GM12878 (cell line): ENCODE measurements at regions not wholly inside any gene's neighbourhood (a gene's known extent, or its start where the extent isn't known, plus 50 kb on each side); places are given as distances from the start of the nearest gene placed in this dataset.

Source experiments
- ATAC-seq: fragments of 200-7000 bp; cut with Tn5 transposase; 3 replicates; pipeline ENCODE4 v1.9.1; 2020; ENCODE audit warnings: mild to moderate bottlenecking, moderate library complexity
- BruUV-seq: library from RNA; stranded (reverse); fragments of 400-500 nt; replicated peaks from 2 replicates; lab custom pipeline; 2021; lab: Mats Ljungman, UMichigan
- CTCF ChIA-PET: fragments of 300-600 bp; sonication (Branson Sonifier 250); formaldehyde crosslinking; extraction: SDS; loops from one replicate; lab custom pipeline; 2021; ENCODE audit warnings: inconsistent platforms; lab: Yijun Ruan, JAX
- POLR2A ChIA-PET: fragments of 350-600 bp; formaldehyde crosslinking; extraction: SDS; loops from one replicate; lab custom pipeline; 2021; ENCODE audit warnings: inconsistent platforms; lab: Charles Lee
- RAD21 ChIA-PET: fragments of 300-600 bp; sonication (Branson Sonifier 250); formaldehyde crosslinking; loops from one replicate; lab custom pipeline; 2023; ENCODE audit warnings: antibody characterized with exemption; ENCODE audit not compliant: unreplicated experiment; lab: Charles Lee
- SMC1A ChIA-PET: fragments of 300-600 bp; sonication (Branson Sonifier 250); formaldehyde crosslinking; loops from one replicate; lab custom pipeline; 2023; ENCODE audit not compliant: unreplicated experiment, uncharacterized antibody; lab: Charles Lee
- DNase-seq: peaks from one replicate; pipeline ENCODE4 v3.0.0-alpha.2; 2011; ENCODE audit warnings: low read depth, low spot score
- FAIRE-seq: peaks from 3 replicates; lab custom pipeline; 2011; peaks lifted over from hg19 to GRCh38; lab: Jason Lieb, UNC
- H2AFZ ChIP-seq: 2 replicates; pipeline ENCODE4 v1.6.0; 2011; ENCODE audit warnings: low read depth, low read length, control low read depth; ENCODE audit not compliant: control insufficient read depth
- H3K27ac ChIP-seq: 2 replicates; pipeline ENCODE4 v1.5.1; 2011; ENCODE audit warnings: control low read depth; ENCODE audit not compliant: control insufficient read depth, insufficient read depth
- H3K27me3 ChIP-seq, 2 experiments: replicated peaks in 1 of 2; 2 replicates each; pipeline versions ENCODE4 v1.6.0 to v1.6.1; 2011; ENCODE audit warnings: low read length in 1 of 2; ENCODE audit not compliant: control insufficient read depth in 2 of 2, insufficient read depth in 2 of 2
- H3K36me3 ChIP-seq, 2 experiments: 2 replicates each; pipeline ENCODE4 v1.5.1; 2011; ENCODE audit warnings: low read length in 1 of 2; ENCODE audit not compliant: control insufficient read depth in 2 of 2, insufficient read depth in 2 of 2
- H3K4me1 ChIP-seq: 2 replicates; pipeline ENCODE4 v1.6.1; 2011; ENCODE audit warnings: mild to moderate bottlenecking, low read length, moderate library complexity, mixed read lengths; ENCODE audit not compliant: control insufficient read depth, insufficient read depth
- H3K4me2 ChIP-seq: 2 replicates; pipeline ENCODE4 v1.6.0; 2011; ENCODE audit warnings: control low read depth; ENCODE audit not compliant: control insufficient read depth, insufficient read depth
- H3K4me3 ChIP-seq: fragments of 200-600 bp; sonication (generic); 2 replicates; pipeline ENCODE4 v1.5.1; 2016
- H3K79me2 ChIP-seq: 2 replicates; pipeline ENCODE4 v1.6.0; 2011; ENCODE audit warnings: low read length; ENCODE audit not compliant: control insufficient read depth, insufficient read depth
- H3K9ac ChIP-seq: 2 replicates; pipeline ENCODE4 v1.8.0; 2011; ENCODE audit warnings: low read length, control low read depth, mixed read lengths; ENCODE audit not compliant: control insufficient read depth, insufficient read depth
- H3K9me3 ChIP-seq: replicated peaks from 3 replicates; pipeline ENCODE4 v1.5.1; 2011; ENCODE audit warnings: mild to moderate bottlenecking, low read length; ENCODE audit not compliant: control insufficient read depth, insufficient read depth
- H4K20me1 ChIP-seq: 2 replicates; pipeline ENCODE4 v1.6.0; 2011; ENCODE audit not compliant: control insufficient read depth, insufficient read depth
- DPF2 ChIP-seq: fragments of 450-650 bp; IDR thresholded peaks from 2 replicates; pipeline ENCODE4 v1.6.1; 2017; ENCODE audit warnings: mild to moderate bottlenecking
- EGR1 ChIP-seq, 2 experiments: IDR thresholded peaks; 1 replicate in 1 of 2; 2 replicates in 1 of 2; pipeline ENCODE4 v1.6.1; 2011 to 2012; ENCODE audit warnings: low read depth in 2 of 2, low read length in 2 of 2, borderline replicate concordance in 1 of 2, mild to moderate bottlenecking in 1 of 2, moderate library complexity in 1 of 2
- ETV6 ChIP-seq, 2 experiments: fragments of 450-650 bp in 1 of 2; IDR thresholded peaks in 1 of 2; conservative IDR thresholded peaks in 1 of 2; 2 replicates each; pipeline ENCODE4 v1.6.1; 2014; ENCODE audit warnings: antibody characterized with exemption in 1 of 2, borderline replicate concordance in 1 of 2, low read depth in 1 of 2, mild to moderate bottlenecking in 1 of 2, moderate library complexity in 1 of 2
- NRF1 ChIP-seq: conservative IDR thresholded peaks from 2 replicates; pipeline ENCODE4 v1.6.1; 2011; ENCODE audit warnings: mild to moderate bottlenecking, low read depth, low read length, improper control_type of control experiment
- PML ChIP-seq: IDR thresholded peaks from 2 replicates; pipeline ENCODE4 v1.6.1; 2012; ENCODE audit warnings: low read length, inconsistent platforms
- SMAD1 ChIP-seq: fragments of 450-650 bp; IDR thresholded peaks from 2 replicates; pipeline ENCODE4 v1.6.1; 2018; ENCODE audit warnings: mild to moderate bottlenecking, low read depth; ENCODE audit not compliant: partially characterized antibody
- SMAD5 ChIP-seq: IDR thresholded peaks from 2 replicates; pipeline ENCODE4 v1.6.1; 2016; ENCODE audit warnings: antibody characterized with exemption, low read depth
- SMARCA5 ChIP-seq: fragments of 450-650 bp; IDR thresholded peaks from 2 replicates; pipeline ENCODE4 v1.6.1; 2017; ENCODE audit warnings: mild to moderate bottlenecking
- ZBTB11 ChIP-seq: fragments of 450-650 bp; formaldehyde crosslinking; IDR thresholded peaks from 2 replicates; pipeline ENCODE4 v1.5.0; 2022; ENCODE audit warnings: mild to moderate bottlenecking, missing genetic modification characterization
- ZNF384 ChIP-seq: IDR thresholded peaks from 2 replicates; pipeline ENCODE4 v1.6.1; 2012; ENCODE audit warnings: low read depth, mild to moderate bottlenecking, low read length, improper control_type of control experiment, borderline replicate concordance
- WGBS: methylation state at CpG from one replicate; pipeline ENCODE4 v1.1.6; 2016; ENCODE audit warnings: low lambda C conversion rate; ENCODE audit not compliant: insufficient replicate concordance, insufficient coverage; ENCODE audit errors: missing lambda C conversion rate; 5-methylcytosine and 5-hydroxymethylcytosine counted together
- in situ Hi-C: fragments of 300-500 bp; cut with MboI; formaldehyde crosslinking; loops from 9 replicates; pipeline ENCODE4 v1.14.3; 2018; ENCODE audit warnings: mixed read lengths
- intact Hi-C: fragments of 100-400 bp; cut with micrococcal nuclease; formaldehyde crosslinking; loops from one replicate; pipeline ENCODE4 v1.14.2; 2022; ENCODE audit not compliant: unreplicated experiment

GRCh38 chr7:85928500-85928899 is 715.2 kb upstream of the GRM3 start (continued):
- TF ChIP-seq ZBTB11 (no peak), SMAD5 (no peak), NRF1 (no peak)
- TF ChIP-seq, all 136 proteins: peak for 0

GRCh38 chr7:85927226-85927625 is 716.5 kb upstream of the GRM3 start:
- intact Hi-C loops = no loop called here
- CTCF ChIA-PET = no interaction called here
- POLR2A ChIA-PET = no interaction called here
- no peaks in the 10 kb centered on the region for H3K79me2 ChIP-seq
- H3K4me3 ChIP-seq = no peak overlapping the region
- no peak for TF ChIP-seq EGR1 (IDR thresholded peaks at IDR 0.05; ENCODE audit: borderline replicate concordance in 1 of 2, low read depth in 2 of 2, low read length in 2 of 2)
- TF ChIP-seq ZNF384 = no peak
- no peak for TF ChIP-seq SMAD1
- TF ChIP-seq PML = no peak
- TF ChIP-seq ETV6 (conservative IDR thresholded peaks at IDR 0.05 in 1 of 2, IDR thresholded peaks at IDR 0.05 in 1 of 2; ENCODE audit: borderline replicate concordance in 1 of 2, low read depth in 1 of 2) = no peak
- TF ChIP-seq SMARCA5 = no peak
- TF ChIP-seq DPF2 = no peak
- no peaks in the 10 kb centered on the region for H3K36me3 ChIP-seq
- SMC1A ChIA-PET = interaction anchor here (0.6 to 1.3 kb wide), 2 partner anchors 20 to 28 kb away, joined by 3 read pairs; no protein-coding TSS in a partner anchor
- DNase-seq = no peak
- H3K9ac ChIP-seq = no peak overlapping the region
- no TSS peak for BruUV-seq
- no peak overlapping the region for H3K27ac ChIP-seq
- H3K4me1 ChIP-seq = no peaks in the 10 kb centered on the region
- no peaks in the 10 kb centered on the region for H3K9me3 ChIP-seq
- H4K20me1 ChIP-seq = no peaks in the 10 kb centered on the region
- no peak overlapping the region for H3K4me2 ChIP-seq
- no peaks in the 10 kb centered on the region for H3K27me3 ChIP-seq
- 2% methylated on average over 3 of the region's 3 CpGs for WGBS
- FAIRE-seq = no peak
- no peak overlapping the region for H2AFZ ChIP-seq
- RAD21 ChIA-PET = interaction anchor here (0.6 kb wide), 1 partner anchor 17 kb away, joined by 3 read pairs; no protein-coding TSS in a partner anchor
- in situ Hi-C loops = no loop called here
- no peak for ATAC-seq
